K562 (cell line): ENCODE measurements at regions not wholly inside any gene's neighbourhood (a gene's known extent, or its start where the extent isn't known, plus 50 kb on each side); places are given as distances from the start of the nearest gene placed in this dataset.

Experiments used
- ATAC-seq: fragments of 200-7000 bp; cut with Tn5 transposase; 3 replicates; pipeline ENCODE4 v1.9.1; 2020; ENCODE audit warnings: moderate library complexity
- BruUV-seq: library from RNA; stranded (reverse); fragments of 400-500 nt; replicated peaks from 2 replicates; lab custom pipeline; 2021; lab: Mats Ljungman, UMichigan
- CTCF ChIA-PET: fragments of 300-600 bp; formaldehyde crosslinking; extraction: SDS; loops from one replicate; lab custom pipeline; 2021; ENCODE audit warnings: low intra/inter-chr PET ratio; lab: Yijun Ruan, JAX
- POLR2A ChIA-PET: fragments of 300-600, 350-650 bp; sonication (Branson Sonifier 250); formaldehyde crosslinking; extraction: SDS; loops from one replicate; lab custom pipeline; 2021; ENCODE audit warnings: antibody characterized with exemption, inconsistent platforms; lab: Yijun Ruan, JAX
- DNase-seq, 4 experiments: peaks; one replicate each; pipeline versions ENCODE4 v3.0.0 to v3.0.0-alpha.2; 2011 to 2018; ENCODE audit warnings: low spot score in 3 of 4, mixed read lengths in 3 of 4; ENCODE audit errors: extremely low read depth in 1 of 4
- FAIRE-seq: peaks from 2 replicates; lab custom pipeline; 2011; peaks lifted over from hg19 to GRCh38; lab: Jason Lieb, UNC
- H2AFZ ChIP-seq: 2 replicates; pipeline ENCODE4 v1.6.0; 2011; ENCODE audit warnings: low read depth, low read length, control low read depth, inconsistent platforms
- H3K27ac ChIP-seq: fragments of 200-600 bp; 3 replicates; pipeline ENCODE4 v1.8.0; 2011; ENCODE audit warnings: low read depth, mild to moderate bottlenecking, control low read depth, inconsistent platforms, low read length, moderate library complexity, mixed read lengths; ENCODE audit errors: extremely low read depth
- H3K27me3 ChIP-seq, 2 experiments: fragments of 300-600 bp in 1 of 2; 2 replicates in 1 of 2; 3 replicates in 1 of 2; pipeline versions ENCODE4 v1.6.0 to v1.8.0; 2011; ENCODE audit warnings: inconsistent platforms in 2 of 2, low read length in 2 of 2, mild to moderate bottlenecking in 1 of 2, mixed read lengths in 1 of 2, moderate library complexity in 1 of 2; ENCODE audit not compliant: control insufficient read depth in 2 of 2, insufficient read depth in 2 of 2
- H3K36me3 ChIP-seq: fragments of 300-600 bp; 3 replicates; pipeline ENCODE4 v1.8.0; 2011; ENCODE audit warnings: mild to moderate bottlenecking, low read length, inconsistent platforms; ENCODE audit not compliant: control insufficient read depth, insufficient read depth
- H3K4me1 ChIP-seq, 2 experiments: fragments of 200-600 bp in 1 of 2; replicated peaks in 1 of 2; 2 replicates in 1 of 2; 3 replicates in 1 of 2; pipeline versions ENCODE4 v1.5.1 to v1.8.0; 2011; ENCODE audit warnings: inconsistent platforms in 2 of 2, low read length in 2 of 2, mild to moderate bottlenecking in 1 of 2, mixed read lengths in 1 of 2, moderate library complexity in 1 of 2; ENCODE audit not compliant: control insufficient read depth in 2 of 2, insufficient read depth in 2 of 2
- H3K4me2 ChIP-seq: 2 replicates; pipeline ENCODE4 v1.6.1; 2011; ENCODE audit warnings: low read length, control low read depth, inconsistent platforms, mixed read lengths; ENCODE audit not compliant: insufficient read depth
- H3K4me3 ChIP-seq: fragments of 200-600 bp; sonication (generic), shearing (Covaris generic); 2 replicates; pipeline ENCODE4 v1.5.1; 2016; ENCODE audit warnings: control low read depth, inconsistent platforms
- H3K79me2 ChIP-seq: fragments of 200-600 bp; 3 replicates; pipeline ENCODE4 v1.8.0; 2011; ENCODE audit warnings: low read length, inconsistent platforms; ENCODE audit not compliant: control insufficient read depth, insufficient read depth
- H3K9ac ChIP-seq, 2 experiments: 2 replicates each; pipeline versions ENCODE4 v1.6.0 to v1.6.1; 2011; ENCODE audit warnings: low read depth in 2 of 2, low read length in 2 of 2, control low read depth in 1 of 2, inconsistent platforms in 1 of 2, mild to moderate bottlenecking in 1 of 2, mixed read lengths in 1 of 2; ENCODE audit not compliant: insufficient read depth in 1 of 2
- H3K9me1 ChIP-seq: one replicate; pipeline ENCODE4 v1.6.0; 2011; ENCODE audit warnings: inconsistent platforms, mild to moderate bottlenecking, low read length, moderate library complexity; ENCODE audit not compliant: control insufficient read depth, insufficient read depth
- H3K9me3 ChIP-seq: replicated peaks from 2 replicates; pipeline ENCODE4 v1.5.1; 2011; ENCODE audit warnings: low read depth, low read length, inconsistent platforms; ENCODE audit not compliant: control insufficient read depth, insufficient read depth
- H4K20me1 ChIP-seq: replicated peaks from 2 replicates; pipeline ENCODE4 v1.6.1; 2011; ENCODE audit warnings: low read length, inconsistent platforms, mixed read lengths; ENCODE audit not compliant: control insufficient read depth, insufficient read depth
- CHD1 ChIP-seq: fragments of 200-600 bp; sonication (generic); IDR thresholded peaks from one replicate; pipeline ENCODE4 v1.6.1; 2012; ENCODE audit warnings: mild to moderate bottlenecking, moderate library complexity, low read length, inconsistent platforms
- CREBBP ChIP-seq: IDR thresholded peaks from one replicate; pipeline ENCODE4 v1.6.1; 2012; ENCODE audit warnings: low read depth, mild to moderate bottlenecking, control low read depth, inconsistent platforms, low read length
- GTF2E2 ChIP-seq: fragments of 200-800 bp; sonication (Bioruptor generic); IDR thresholded peaks from 2 replicates; pipeline ENCODE4 v1.6.1; 2016; ENCODE audit warnings: missing genetic modification characterization, missing compliant biosample characterization
- HDAC1 ChIP-seq, 2 experiments: fragments of 450-650 bp; IDR thresholded peaks; 2 replicates each; pipeline ENCODE4 v1.6.1; 2016 to 2017; ENCODE audit warnings: inconsistent platforms in 1 of 2, mild to moderate bottlenecking in 1 of 2, moderate library complexity in 1 of 2
- IRF2 ChIP-seq: sonication (generic); formaldehyde crosslinking; IDR thresholded peaks from 2 replicates; pipeline ENCODE4 v1.8.1; 2022; ENCODE audit warnings: mild to moderate bottlenecking, missing genetic modification reagents
- NR2C2 ChIP-seq, 2 experiments: fragments of 200-800 bp in 1 of 2; sonication (Bioruptor generic) in 1 of 2; sonication (generic) in 1 of 2; formaldehyde crosslinking in 1 of 2; IDR thresholded peaks; 2 replicates each; pipeline versions ENCODE4 v1.6.1 to v1.8.0; 2016 to 2022; ENCODE audit warnings: mild to moderate bottlenecking in 1 of 2, missing compliant biosample characterization in 1 of 2, missing genetic modification characterization in 1 of 2, missing genetic modification reagents in 1 of 2
- POLR2B ChIP-seq: fragments of 450-650 bp; IDR thresholded peaks from 2 replicates; pipeline ENCODE4 v1.6.1; 2018; ENCODE audit warnings: low read depth; ENCODE audit not compliant: partially characterized antibody
- RBBP5 ChIP-seq: fragments of 200-600 bp; sonication (generic); IDR thresholded peaks from 2 replicates; pipeline ENCODE4 v1.6.1; 2012; ENCODE audit warnings: borderline replicate concordance, mild to moderate bottlenecking, low read length, control low read depth, inconsistent platforms; ENCODE audit not compliant: insufficient read depth, poor library complexity, severe bottlenecking
- RERE ChIP-seq: sonication (generic); formaldehyde crosslinking; IDR thresholded peaks from 2 replicates; pipeline ENCODE4 v1.8.0; 2023; ENCODE audit warnings: missing genetic modification reagents, mild to moderate bottlenecking, borderline replicate concordance
- ZC3H8 ChIP-seq: fragments of 450-650 bp; IDR thresholded peaks from 2 replicates; pipeline ENCODE4 v1.6.1; 2017
- ZNF133 ChIP-seq: fragments of 250-450 bp; sonication (Bioruptor Pico); IDR thresholded peaks from 2 replicates; pipeline ENCODE4 v1.4.0; 2020; ENCODE audit warnings: mild to moderate bottlenecking
- ZNF41 ChIP-seq: fragments of 250-450 bp; sonication (Bioruptor Pico); conservative IDR thresholded peaks from 2 replicates; pipeline ENCODE4 v1.4.0; 2020; ENCODE audit warnings: mild to moderate bottlenecking
- ZNF668 ChIP-seq: fragments of 250-450 bp; sonication (Bioruptor Pico); IDR thresholded peaks from 2 replicates; pipeline ENCODE4 v1.8.0; 2022; ENCODE audit warnings: mild to moderate bottlenecking, inconsistent platforms
- WGBS: fragments of 100-300 bp; shearing (Covaris generic); methylation state at CpG from one replicate; pipeline ENCODE4 v1.1.6; 2016; ENCODE audit warnings: low coverage, mixed read lengths; ENCODE audit not compliant: insufficient coverage; ENCODE audit errors: missing lambda C conversion rate; 5-methylcytosine and 5-hydroxymethylcytosine counted together
- in situ Hi-C: fragments of 300-500 bp; cut with MboI; formaldehyde crosslinking; loops from 4 replicates; pipeline ENCODE4 v1.15.0; 2018; ENCODE audit warnings: inconsistent platforms, mixed read lengths
- intact Hi-C: fragments of 100-400 bp; cut with micrococcal nuclease; formaldehyde crosslinking; loops from 2 replicates; pipeline ENCODE4 v1.14.2; 2022
- TF ChIP-seq, protein P1 (sequence below): fragments of 200-800 bp; sonication (Bioruptor generic); IDR thresholded peaks from 2 replicates; pipeline ENCODE4 v1.6.1; 2017; ENCODE audit warnings: missing genetic modification characterization, missing compliant biosample characterization

DNA sequence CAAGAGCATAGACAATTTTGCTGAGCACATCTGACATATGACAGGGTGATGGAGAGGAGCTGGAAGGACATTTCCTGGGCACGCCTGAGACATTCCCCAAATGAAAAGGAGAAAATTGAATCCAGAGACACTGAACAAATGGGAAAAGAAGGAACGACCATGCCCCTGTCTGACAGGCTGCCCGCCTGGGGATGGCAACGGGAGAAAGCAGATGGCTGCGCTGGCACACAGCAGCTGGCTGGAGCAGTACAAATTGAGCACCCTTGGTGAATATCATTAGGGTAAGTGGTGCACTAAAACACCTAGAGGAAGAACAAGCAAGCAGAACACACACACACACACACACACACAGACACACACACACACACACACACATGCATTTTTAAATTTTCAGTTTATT lies 174.3 kb upstream of the DUSP10 start (continued):
- TF ChIP-seq RERE (CRISPR knock-in tag) (no peak), ZNF133 (no peak), ZC3H8 (no peak)
- TF ChIP-seq, protein P1, sequence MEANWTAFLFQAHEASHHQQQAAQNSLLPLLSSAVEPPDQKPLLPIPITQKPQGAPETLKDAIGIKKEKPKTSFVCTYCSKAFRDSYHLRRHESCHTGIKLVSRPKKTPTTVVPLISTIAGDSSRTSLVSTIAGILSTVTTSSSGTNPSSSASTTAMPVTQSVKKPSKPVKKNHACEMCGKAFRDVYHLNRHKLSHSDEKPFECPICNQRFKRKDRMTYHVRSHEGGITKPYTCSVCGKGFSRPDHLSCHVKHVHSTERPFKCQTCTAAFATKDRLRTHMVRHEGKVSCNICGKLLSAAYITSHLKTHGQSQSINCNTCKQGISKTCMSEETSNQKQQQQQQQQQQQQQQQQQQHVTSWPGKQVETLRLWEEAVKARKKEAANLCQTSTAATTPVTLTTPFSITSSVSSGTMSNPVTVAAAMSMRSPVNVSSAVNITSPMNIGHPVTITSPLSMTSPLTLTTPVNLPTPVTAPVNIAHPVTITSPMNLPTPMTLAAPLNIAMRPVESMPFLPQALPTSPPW = no peak
- TF ChIP-seq, all 486 proteins: peak for 0

DNA sequence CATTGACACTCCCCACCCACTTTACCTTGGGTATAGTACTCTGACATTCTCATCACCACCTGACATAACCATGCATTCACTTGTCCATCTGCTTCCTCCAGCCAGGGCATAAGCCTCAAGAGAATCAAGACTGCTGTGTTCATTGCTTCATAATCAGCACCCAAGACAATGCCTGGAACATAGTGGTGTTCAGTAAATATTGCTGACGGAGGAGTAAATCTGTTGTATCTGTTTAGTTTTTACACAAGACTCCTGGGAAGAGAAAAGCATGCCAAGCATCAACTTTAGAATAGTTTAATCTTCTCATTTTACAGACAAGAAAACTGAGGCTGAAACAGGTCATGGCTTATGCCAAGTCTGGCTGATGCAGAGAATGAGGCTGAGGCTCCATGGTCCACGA lies 173.9 kb upstream of the DUSP10 start:
- H3K79me2 ChIP-seq = no peaks in the 10 kb centered on the region
- ChIA-PET POLR2A (interaction anchor here (1.6 kb wide), 1 partner anchor 13 kb away, joined by 3 read pairs; no protein-coding TSS in a partner anchor), CTCF (no interaction called here)
- intact Hi-C loops (loop anchor here (5.0 kb wide), 1 partner anchor 92 kb away; no protein-coding TSS in a partner anchor), in situ Hi-C loops (no loop called here)
- no TSS peak for BruUV-seq
- no peaks in the 10 kb centered on the region for H3K27me3 ChIP-seq
- no peaks in the 10 kb centered on the region for H3K36me3 ChIP-seq
- no peak overlapping the region for H3K4me2 ChIP-seq
- H3K4me1 ChIP-seq = no peaks in the 10 kb centered on the region
- no peak overlapping the region for H3K4me3 ChIP-seq
- no peaks in the 10 kb centered on the region for H3K9me1 ChIP-seq
- no peak overlapping the region for H3K9ac ChIP-seq
- no peak for DNase-seq
- FAIRE-seq = no peak
- WGBS = 0% methylated on average over 2 of the region's 2 CpGs
- ATAC-seq = no peak
- no peak overlapping the region for H3K27ac ChIP-seq
- no peaks in the 10 kb centered on the region for H3K9me3 ChIP-seq
- no peaks in the 10 kb centered on the region for H4K20me1 ChIP-seq
- no peak overlapping the region for H2AFZ ChIP-seq
- TF ChIP-seq NR2C2 (CRISPR knock-in tag; IDR thresholded peaks at IDR 0.05) = no peak
- TF ChIP-seq NR2C2 (tag; IDR thresholded peaks at IDR 0.05) = no peak
- TF ChIP-seq CREBBP = no peak
- no peak for TF ChIP-seq ZNF668
- no peak for TF ChIP-seq ZNF41 (CRISPR knock-in tag)
- TF ChIP-seq CHD1 = no peak
- TF ChIP-seq HDAC1 (IDR thresholded peaks at IDR 0.05) = no peak
- no peak for TF ChIP-seq GTF2E2 (tag)
- no peak for TF ChIP-seq POLR2B
- TF ChIP-seq IRF2 (CRISPR knock-in tag) = no peak
- no peak for TF ChIP-seq RBBP5
